T-helper 22 cell (primary cell): ENCODE measurements at regions not wholly inside any gene's neighbourhood (a gene's known extent, or its start where the extent isn't known, plus 50 kb on each side); places are given as distances from the start of the nearest gene placed in this dataset.
"Not testable (repeated sequence)": the region's sequence is repeated elsewhere in the genome, so short reads cannot be mapped to it uniquely, and the experiment has no call there.

Experiments
- DNase-seq: peaks from one replicate; pipeline ENCODE4 v3.0.0-alpha.2; 2020; ENCODE audit warnings: low read depth

DNA sequence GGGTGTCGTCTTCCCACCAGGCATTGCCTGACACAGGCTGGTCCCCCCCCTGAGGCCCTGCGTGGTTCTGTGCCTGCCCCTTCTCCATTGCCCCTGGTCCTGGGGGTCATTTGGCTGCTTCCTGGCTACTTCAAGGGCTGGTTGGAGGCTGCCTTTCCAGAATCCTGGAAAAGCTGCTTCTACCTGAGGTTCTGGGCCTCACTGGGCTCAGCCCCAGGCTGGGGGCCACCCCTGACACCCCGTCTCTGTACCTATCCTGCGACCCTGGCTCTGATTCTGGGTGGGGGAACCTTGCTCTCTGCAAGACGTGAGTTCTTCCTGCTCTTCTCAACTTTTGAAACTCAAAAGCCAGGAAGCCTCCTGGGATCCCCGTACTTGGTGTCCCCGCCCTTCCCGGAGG is 149.3 kb upstream of the PTPN1 start:
- DNase-seq, result no peak

DNA sequence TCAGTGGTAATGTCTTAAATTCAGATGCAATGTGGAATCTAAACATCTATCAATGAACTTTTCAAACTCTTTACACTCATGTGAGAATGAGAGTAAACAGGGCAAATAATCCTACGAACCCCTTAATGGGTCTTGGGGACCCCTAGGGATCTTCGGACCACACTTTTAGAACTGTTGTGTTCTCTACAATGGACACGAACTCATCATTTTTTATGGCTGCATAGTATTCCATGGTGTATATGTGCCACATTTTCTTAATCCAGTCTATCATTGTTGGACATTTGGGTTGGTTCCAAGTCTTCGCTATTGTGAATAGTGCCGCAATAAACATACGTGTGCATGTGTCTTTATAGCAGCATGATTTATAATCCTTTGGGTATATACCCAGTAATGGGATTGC is 148.0 kb upstream of the PTPN1 start:
- DNase-seq, result not testable (repeated sequence)

DNA sequence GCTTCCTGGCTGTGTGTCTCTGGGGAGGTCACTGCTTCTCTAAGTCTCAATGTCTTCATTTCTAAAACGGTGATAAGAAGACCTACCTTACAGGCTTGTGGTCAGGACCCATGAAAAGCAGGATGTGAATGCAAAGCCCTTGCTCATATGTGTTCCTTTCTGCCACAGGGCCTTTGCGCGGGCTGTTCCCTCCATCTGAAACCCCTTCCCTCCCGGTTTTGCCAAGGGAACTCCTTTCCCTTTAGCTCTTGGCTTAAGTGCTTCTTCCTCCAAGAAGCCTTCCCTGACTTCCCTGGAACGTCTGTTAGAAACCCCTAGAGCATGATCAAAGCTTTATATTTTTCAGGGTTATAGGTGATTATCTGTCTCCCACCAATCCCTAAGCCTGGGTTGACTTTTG is 147.2 kb upstream of the PTPN1 start:
- DNase-seq, result no peak

DNA sequence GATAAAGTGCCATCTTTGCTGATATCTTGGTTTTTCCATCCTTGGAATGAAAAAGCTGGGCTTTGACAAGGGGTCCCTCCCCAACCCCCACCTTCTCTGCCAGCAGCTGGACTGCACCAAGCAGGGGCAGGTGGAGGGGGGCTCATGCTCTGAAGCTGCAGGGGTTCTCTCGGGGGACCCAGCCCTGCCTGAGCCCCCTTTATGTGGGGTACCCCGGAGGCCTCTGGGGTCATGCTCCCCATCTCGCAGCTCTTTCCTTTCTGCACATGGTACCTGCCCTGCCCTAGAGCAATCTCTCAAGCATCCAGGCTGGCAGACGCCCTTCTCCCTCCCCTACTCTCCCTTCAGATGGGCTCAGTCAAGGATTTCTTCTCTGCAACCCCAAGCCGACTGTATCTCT is 146.7 kb upstream of the PTPN1 start:
- DNase-seq, result no peak

DNA sequence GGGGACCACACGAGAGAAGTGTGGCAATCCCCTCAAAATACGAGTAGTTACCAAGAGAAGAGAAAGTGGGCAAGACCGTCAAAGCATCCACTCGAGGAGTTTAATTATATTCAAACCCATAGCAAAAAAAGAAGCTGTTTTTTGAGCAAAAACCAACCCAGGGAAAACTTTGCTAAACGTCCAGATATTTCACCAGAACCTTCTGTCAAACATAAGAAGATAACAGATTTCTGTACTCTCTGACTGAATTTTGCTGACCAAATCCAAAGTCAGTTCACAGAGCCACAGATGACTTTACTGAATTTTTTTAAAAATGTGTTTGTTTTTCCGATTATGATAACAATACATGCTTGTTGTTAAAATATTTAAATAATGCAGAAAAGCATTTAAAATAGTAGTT is 145.6 kb upstream of the PTPN1 start:
- DNase-seq, result no peak

DNA sequence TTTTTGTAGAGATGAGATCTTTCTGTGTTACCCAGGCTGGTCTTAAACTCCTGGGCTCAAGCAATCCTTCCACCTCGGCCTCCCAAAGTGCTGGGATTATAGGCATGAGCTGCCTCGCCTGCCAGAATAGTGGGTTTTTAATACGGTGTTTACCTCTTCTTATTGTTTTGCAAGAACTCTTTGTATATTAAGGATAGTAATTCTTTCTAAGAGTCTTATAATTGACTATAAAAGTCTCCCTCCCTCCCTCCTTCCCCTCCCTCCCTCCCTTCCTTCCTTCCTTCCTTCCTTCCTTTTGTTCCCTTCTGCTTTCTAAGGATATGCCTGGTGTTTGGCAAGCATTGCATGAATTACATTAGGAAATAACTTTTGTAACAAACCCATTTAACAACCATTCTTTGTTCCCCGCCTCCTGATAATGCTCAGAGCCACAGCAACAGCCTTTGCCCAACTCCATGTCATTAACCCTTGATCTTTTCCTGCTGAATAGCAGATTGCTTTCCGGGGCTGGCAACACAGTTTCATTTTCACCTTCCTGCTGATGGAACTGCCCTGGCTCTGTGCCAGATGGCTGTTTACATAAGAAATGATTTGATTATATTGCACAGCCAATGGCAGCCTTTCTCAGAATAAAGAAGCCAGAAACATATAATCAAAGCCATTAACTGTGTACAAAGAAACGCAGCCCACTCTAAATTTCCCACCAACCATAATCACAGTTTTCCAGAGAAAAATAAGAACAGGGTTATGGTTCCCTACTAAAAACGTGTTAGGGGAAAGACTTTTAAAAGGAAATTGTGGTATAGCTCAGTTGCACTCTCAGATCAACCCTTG is 143.7 kb upstream of the PTPN1 start:
- no peak for DNase-seq

DNA sequence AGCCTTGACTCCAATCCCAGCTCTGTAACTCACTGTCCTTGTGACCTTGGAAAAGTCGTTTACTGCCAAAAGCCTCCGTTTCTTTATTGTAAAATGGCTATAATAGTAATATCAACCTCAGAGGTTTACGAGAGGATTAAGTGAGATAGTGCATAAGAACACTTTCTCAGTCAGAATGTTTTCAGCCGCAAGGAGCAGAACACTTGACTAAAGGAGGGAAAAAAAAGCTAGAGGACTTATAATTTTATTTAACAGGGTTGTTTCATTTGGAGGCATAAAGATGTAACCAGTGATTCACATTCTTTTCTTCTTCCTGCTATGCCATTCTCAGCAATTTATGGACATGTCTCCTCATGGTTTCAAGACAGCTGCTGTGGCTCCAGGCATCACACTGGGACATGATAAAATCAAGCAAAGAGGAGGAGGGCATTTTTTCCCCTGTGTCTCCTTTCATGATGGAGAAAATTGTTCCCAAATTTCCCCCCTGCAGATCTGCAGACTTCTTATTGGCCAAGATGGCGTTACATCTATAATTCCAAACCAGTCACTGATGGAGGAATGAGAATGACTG is 143.0 kb upstream of the PTPN1 start:
- no peak for DNase-seq

DNA sequence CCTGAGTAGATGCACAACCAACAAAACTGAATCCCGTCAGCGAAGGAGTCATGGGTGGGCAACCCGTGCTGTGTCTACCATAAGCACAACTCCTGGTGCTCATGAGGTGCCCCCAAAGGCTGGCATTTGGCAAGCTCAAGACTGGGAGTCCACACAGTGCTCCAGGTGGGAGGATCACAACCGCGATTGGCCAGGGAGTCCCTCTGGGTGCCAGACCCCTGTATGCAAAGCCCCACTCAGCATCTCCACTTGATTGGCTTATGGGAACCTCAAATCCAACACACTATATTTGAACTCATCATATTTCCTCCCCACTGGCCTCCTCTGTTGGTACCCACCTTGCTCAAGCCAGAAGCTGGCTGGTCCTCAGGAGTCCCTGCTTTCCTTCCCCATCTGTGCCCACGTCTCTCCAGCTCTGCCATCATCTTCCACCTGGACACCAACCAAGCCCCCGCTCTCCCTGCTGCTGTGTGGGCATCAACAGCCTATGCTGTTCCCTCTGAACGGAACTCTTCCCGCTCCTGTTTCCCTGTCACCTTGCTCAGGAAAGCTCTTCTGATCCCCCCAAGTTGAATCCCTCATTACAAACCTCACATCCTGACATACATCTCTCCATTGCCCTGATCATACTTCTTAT is 142.3 kb upstream of the PTPN1 start:
- DNase-seq, result no peak

DNA sequence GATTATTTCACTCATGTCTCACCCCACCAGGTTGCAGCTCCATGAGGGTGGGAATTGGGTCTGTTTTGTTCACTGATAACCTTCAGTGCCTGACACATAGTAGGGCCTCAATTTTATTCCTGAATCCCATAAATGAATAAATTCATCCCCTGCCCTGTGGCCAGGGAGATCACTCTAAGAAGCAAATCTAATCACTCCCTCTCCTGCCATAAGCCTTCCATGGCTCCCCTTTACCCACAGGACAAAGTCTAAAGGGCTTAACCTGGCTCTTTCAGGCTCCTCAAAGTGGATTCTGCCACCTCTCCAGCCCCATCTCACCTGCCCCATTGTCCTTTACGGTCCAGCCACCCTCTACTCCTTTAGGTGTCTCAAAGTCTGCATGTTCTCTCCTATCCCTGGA is 141.8 kb upstream of the PTPN1 start:
- DNase-seq, result no peak

DNA sequence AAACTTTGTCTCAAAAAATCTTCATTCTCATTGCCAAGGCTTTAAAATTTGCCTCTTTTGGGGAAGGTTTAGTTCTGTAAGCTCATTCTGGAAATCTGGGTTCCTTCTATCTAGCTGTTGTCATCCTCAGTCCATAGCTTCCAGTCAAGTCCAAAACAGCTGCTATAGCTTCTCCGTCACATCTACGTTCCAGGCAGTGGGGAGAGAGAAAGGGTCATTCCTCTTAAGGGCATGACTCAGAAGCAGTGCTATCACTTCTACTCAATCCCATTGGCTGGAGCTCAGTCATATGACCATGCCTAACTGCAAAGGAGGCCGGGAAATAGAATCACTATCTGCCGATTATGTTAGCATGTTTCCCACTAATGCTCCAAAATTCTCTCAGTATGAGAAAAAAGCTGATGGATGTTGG is 141.4 kb upstream of the PTPN1 start:
- no peak for DNase-seq

DNA sequence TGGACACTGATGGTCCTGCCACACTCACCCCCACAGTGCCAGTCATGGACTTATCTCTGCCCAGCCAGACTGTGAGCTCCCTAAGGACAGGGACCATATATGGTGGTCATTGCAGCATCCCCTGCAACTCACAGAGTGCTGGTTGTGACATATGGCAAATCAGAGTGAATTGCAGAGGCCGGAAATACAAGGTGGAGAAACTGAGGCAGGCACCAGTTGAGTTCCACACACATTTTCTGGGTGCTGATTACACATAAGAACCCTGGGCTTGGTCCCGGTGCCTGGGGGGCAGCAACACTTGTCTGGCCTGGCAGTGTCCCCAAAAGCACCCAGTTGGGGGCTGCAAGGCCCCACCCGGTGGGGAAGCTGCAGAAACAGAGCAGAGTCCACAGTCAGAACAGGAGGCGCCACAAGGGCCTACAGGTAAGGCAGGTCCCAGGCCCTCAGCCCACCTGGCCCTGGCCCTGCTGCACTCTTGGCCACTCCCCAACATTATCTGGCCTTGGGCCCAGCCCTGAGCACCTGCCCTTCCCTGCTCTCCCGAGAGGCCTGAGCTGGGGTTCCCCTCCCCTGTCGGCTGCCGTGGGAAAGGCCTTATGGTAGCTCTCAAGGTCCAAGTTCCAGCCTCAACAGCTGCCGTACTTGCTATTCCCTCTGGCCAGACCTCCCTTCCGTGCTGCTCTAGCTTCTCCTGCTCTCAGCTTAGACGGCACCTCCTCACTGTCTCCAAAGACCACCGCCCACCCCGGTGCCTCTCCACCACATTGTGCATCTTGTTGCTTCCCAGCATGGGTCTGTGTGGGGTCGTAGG is 140.8 kb upstream of the PTPN1 start:
- no peak for DNase-seq

DNA sequence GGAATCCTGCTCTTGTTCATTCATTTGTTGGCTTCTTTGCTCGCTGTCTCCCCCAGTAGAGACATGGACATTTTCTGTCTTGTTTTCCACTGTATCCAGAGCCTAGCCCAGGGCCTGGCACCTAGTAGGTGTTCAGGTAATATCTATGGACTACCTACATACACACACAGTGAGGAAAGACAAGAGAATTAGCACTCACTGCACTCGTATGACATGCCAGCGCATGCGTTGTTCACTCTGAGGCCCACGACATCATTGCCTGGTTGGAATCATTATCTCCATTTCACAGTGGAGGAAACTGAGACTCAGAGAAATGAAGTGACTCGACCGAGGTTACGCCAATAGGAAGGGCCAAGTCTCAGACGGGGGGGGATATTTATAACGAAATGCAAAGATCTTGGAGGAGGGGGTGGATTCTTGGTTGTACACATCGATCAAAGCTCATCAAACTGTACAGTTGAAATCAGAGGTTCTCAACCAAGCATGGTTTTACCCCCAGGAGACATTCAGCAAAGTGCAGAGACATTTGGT is 140.1 kb upstream of the PTPN1 start:
- DNase-seq, result no peak

DNA sequence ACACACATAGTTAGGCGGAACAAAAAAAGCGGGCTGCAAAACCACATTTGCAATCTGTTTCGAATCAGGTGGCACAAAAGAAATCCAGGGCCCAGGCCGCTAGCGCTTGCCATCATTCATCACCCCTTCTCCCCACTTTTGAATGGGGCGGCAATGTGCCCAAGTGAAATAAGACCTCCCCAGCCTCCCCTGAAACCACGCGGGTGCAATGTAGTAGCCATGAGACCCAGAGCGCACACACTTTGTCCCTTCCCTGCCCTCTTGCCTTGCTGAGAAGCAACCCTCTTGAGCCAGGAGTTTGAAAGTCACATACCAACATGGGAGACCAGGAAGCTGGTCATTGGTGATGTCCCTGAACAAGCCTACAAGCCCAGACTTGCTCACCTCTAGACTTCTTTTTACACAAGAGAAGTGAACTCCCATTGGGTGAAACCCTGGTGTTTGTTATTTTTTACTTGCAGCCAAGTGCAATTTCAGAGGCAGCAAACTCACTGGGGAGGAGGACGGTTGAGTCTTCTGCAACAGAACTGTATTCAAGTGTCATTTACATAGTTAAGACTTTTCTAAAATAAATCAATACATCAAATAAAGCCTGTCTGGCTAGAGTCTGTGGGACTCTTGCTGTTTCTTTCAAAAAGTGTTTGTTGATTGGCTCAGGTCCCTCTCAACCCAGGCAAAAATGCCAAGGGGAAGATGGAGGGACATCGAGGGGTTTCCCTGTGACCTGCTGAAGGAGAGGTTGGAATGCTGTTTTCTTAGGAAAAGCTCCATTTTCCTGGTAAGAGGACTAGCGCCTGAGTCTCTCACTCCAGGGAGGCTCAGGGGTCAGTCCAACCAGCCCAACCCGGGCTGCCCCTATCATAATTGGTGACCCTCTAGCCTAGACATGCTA is 138.1 kb upstream of the PTPN1 start:
- no peak for DNase-seq

DNA sequence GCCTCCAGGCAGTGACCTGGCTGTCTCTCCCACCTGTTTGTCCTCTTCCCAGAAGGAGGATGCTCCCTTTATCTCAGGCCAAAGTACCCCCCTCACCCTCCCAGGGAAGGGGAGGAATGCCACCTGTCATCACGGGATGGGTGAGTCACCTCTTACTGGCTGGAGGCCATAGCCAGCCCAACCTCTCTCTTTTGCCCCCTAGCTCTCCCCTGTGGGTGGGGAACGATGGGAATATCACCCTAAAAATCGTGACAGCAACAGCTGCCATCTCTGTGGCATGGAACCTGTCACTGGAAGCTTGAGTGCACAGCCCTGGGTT is 137.5 kb upstream of the PTPN1 start:
- DNase-seq, result no peak

DNA sequence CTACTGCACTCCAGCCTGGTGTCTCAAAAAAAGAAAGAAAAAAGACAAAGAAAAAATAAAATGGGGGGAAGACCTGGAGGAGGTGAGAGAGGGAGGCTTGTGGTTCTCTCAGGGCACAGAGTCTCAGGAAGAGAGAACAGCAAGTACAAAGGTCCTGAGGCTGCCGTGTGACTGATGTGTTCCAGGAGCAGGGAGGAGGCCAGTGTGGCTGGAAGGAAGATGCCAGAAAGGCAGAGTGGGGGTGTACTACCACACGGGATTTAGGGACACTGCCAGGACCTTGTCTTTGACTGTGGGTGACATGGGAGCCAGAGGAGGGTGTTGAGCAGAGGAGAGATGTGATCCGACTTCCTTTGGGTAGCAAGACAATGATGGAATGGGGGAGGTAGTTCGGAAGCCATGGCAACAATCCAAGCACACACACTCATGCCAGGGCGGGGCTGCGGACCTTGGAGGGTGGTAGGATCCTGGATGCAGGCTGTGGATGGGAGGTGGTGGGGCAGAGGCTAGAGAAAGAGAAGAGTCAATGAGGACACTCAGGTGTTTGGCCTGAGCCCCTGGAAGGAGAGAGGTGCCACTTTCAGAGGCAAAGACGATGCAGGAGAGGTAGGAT is 136.4 kb upstream of the PTPN1 start:
- no peak for DNase-seq

DNA sequence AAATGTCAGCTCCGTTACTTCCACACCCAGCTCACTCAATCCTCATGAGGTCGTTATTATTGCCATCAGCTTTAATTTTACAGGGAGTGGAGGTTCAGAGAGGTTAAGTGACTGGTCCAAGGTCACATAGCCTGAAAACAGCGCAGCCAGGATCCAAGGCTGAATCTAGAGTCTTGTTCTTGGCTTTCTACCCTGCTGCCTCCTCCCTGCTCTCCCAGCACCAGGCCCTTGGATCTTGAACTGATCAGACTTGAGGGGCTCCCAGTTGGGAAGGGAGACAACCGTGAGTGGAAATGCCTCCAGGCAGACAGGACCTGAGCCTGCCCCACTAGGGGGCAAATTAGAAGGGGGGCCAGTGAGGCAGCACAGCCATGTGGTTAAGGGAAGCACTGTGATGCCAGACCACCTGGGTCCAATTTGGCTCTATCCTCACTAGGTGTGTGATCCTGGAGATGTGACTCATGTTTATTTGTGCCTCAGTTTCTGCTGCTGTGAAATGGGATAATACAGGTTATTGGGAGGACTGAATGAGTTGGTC is 135.6 kb upstream of the PTPN1 start:
- DNase-seq, result no peak

DNA sequence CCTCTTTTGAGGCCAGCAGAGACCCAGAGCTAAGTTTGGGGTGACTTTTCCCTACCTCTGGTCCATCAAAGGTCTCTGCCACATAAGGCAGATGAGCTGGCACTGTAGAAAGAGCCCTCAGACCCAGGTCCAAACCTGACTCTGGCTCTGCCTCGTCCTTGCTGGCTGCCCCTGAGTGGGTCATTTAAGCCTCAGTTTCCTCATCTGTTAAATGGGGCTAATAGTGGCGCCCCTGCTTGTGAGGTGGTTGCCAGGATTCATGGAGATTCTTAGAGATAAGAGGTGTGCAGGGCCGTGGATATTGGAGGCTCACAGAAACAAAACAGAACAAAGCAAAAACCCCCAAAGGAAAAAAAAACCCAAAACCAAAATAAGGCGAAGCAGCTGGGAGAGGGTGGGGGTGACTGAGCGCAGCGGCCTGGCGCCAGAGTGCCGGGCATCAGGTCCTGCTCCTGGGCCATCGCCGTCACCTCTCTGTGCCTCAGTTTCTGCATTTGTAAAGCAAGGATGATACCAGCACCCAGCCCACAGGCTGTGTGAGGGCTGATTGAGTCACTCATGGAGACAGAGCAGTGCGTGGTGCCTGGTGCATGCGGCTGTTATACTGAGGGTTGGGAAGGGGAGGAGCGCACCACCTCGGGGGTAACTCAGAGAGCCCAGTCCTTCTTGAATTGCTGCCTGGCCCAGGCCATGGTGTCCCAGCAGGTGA is 133.8 kb upstream of the PTPN1 start:
- no peak for DNase-seq

DNA sequence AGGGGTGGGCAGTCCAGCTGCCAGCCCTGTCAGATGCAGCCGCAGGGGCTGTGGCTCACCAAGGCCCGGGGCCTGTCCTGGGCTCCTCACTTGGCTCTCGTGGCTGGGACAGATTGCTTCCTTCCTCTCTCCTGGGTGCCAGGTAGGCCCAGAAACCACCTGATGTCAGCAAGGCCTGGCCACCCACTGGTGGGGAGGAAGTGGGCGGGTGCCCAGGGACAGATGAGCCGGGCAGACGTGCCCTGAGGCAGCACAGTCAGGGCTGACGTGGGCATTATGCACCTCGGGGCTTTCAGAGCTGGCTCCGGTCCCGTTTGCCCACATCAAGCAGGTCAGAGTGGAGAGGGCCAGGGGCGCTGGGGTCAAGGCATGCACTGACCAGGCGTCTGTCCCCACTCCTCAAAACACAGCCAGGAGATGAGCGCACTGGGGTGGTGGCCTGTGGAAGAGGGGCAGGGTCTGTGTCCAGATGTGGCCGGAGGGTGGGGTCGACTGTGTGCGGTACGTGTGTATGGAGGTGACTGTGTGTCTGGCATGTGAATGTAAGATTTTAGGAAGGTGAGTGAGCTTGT is 133.2 kb upstream of the PTPN1 start:
- DNase-seq, result no peak

DNA sequence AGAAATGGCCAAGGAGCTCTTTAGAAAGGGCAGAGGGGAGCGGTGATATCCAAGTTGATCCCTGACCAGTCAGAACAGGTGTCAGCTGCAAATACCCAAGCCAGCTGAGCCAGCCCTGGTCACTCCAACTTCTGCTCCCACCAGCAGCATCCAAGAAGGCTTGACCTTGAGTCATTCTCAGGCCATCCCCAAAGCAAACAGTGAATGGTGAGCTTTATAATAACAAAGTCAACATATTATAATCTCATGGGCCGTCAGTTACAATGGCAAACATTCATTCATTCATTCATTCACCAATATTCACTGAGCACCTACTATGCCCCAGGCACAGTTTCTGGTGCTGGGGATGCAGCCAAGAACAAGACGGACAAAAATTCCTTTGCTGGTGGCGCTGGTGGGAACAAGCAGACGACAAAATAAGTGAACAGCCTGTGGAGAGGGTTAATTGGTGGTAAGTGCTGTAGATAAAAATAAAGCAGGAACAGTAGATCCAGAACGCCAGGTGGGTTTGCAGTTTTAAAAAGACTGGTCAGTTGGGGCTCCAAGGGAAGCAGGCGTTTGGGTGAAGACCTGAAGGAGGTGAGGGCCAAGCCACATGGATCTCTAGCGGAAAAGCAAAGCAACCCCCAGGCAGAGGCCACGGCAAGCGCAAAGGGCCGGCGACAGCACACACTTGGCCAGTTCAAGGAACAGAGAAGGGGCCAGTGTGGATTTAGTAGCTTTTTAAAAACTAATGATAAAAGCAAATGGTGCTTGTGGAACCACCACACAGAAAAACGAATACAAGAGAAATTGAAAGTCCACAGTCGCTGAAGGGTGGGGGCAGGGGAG is 131.8 kb upstream of the PTPN1 start:
- DNase-seq, result no peak
